ENCODE measurements at regions not wholly inside any gene's neighbourhood (a gene's known extent, or its start where the extent isn't known, plus 50 kb on each side); places are given as distances from the start of the nearest gene placed in this dataset.

DNA sequence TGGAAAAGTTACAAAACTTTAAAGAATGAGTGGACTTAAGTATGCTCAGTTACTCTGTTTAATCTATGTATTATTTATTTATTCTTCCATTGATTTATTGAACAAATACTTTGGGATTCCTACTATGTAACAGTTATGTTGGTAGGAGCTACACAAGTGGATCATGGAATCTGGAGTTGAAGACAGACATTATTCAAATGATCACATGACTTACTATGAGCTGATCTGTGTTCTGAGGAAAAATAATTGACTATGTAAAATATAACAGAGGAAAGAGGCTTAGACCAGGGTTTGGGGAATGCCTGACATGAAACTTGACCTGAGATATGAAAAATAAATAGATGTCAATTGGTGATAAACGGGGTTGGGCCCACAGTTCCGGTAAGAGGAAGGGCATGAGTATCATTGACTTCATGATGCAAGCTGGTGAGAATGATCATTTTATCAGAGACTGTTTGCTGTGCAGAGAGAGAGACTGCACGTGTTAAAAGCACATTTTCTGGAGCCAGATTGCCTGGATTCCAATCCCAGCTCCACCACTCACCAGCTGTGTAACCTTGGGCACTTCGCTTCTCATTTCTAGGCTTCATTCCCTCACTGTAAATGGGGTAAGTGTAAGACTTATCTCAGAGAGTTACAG lies 179.0 kb downstream of the SPCS3 start:
- DNase-seq (ENCODE audit: low read depth), result peak; percentile 52

GRCh38 chr4:176499518-176499917 lies 179.8 kb downstream of the SPCS3 start:
- TF ChIP-seq CTCF (conservative IDR thresholded peaks at IDR 0.05; ENCODE audit: low read depth, low read length), result no peak
- no peak overlapping the region for H3K4me3 ChIP-seq (ENCODE audit: low read depth, low read length)
- peak; percentile 43 for DNase-seq (ENCODE audit: low read depth)

More for the DNA sequence above, 179.0 kb downstream of the SPCS3 start:
- no peak for TF ChIP-seq CTCF (conservative IDR thresholded peaks at IDR 0.05; ENCODE audit: low read depth, low read length)
- no peak overlapping the region for H3K4me3 ChIP-seq (ENCODE audit: low read depth, low read length)

DNA sequence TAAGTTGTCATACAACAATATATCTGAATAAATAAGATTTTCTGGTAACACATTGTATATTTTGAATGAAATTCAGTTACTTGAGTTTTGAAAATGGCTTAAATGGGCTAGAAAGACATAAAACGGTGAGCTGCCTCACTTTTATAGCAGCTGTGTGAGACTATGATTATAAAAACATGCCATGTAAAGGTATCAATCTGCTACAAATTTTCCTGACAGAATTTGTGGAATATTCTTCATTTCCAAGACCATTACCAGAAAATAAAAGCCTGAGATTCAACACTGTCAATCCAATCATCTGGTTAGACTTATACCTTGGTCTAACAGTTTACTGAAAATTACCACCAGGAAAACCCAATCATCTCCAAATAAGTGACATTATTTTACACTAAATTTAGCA lies 181.1 kb downstream of the SPCS3 start:
- DNase-seq (ENCODE audit: low read depth), result no peak
- no peak overlapping the region for H3K4me3 ChIP-seq (ENCODE audit: low read depth, low read length)
- no peak for TF ChIP-seq CTCF (conservative IDR thresholded peaks at IDR 0.05; ENCODE audit: low read depth, low read length)

DNA sequence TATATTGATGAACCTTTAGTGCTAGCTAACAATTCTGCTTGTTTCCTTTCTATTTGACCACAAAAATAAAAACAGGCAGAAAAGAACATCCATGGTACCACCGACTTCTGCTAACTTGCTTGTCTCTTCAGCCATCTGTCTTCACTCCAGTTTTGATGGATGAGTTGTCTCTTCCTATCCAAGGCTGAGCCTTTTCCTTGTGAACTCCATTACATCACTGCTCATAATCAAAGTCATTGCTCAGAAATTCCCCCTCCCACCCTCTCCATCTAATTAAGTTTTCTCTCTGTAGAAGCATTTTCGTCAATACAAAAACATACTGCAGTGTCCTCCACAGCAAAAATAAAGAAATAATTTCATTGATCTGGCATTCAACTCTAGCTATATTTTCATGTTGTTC lies 184.4 kb downstream of the SPCS3 start:
- TF ChIP-seq CTCF (conservative IDR thresholded peaks at IDR 0.05; ENCODE audit: low read depth, low read length), result no peak
- DNase-seq (ENCODE audit: low read depth), result no peak
- H3K4me3 ChIP-seq (ENCODE audit: low read depth, low read length), result no peak overlapping the region

DNA sequence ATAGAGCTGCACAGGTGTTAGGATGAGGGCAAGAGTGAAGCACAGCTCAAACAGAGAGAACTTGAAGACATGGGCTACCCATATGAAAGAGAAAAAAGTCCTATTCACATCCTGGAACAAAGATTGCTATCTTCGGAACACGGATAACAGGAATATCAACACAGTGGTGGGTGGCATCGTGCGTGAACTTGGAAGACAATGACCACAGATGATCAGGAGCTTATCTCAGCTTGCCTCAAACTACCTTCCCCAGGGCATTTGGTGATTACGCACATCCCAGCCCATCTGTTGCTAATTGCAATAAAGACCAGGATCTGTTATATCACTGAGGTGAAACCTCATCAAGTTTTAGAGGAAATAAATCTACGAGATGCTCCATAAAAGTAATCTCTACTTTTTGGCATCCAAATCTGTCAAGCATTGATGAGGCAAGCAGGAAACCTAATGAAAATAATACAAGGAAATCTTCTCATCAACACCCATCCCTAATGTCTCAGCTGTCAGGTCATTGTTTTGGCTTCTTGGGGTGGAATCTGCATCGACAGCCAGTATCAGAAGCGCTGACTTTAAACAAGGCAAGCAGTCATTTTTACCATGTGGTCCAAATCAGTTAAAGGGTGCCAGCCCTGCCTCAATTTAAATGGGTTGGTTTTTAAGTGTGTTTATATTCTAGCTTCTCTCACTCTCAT lies 188.2 kb downstream of the SPCS3 start:
- no peak overlapping the region for H3K4me3 ChIP-seq (ENCODE audit: low read depth, low read length)
- no peak for TF ChIP-seq CTCF (conservative IDR thresholded peaks at IDR 0.05; ENCODE audit: low read depth, low read length)
- no peak for DNase-seq (ENCODE audit: low read depth)

GRCh38 chr4:176508780-176509331 lies 189.1 kb downstream of the SPCS3 start:
- no peak for DNase-seq (ENCODE audit: low read depth)
- no peak for TF ChIP-seq CTCF (conservative IDR thresholded peaks at IDR 0.05; ENCODE audit: low read depth, low read length)

More at GRCh38 chr4:176508780-176509331, 189.1 kb downstream of the SPCS3 start:
- H3K4me3 ChIP-seq (ENCODE audit: low read depth, low read length), result no peak overlapping the region

Measured in choroid plexus epithelial cell (primary cell).